K562 (cell line): ENCODE measurements at regions not wholly inside any gene's neighbourhood (a gene's known extent, or its start where the extent isn't known, plus 50 kb on each side); places are given as distances from the start of the nearest gene placed in this dataset.

ENCODE experiments used
- ATF2 ChIP-seq: sonication (generic); formaldehyde crosslinking; IDR thresholded peaks from 2 replicates; pipeline ENCODE4 v1.8.1; 2022; ENCODE audit warnings: missing genetic modification reagents
- ATF3 ChIP-seq, 2 experiments: fragments of 450-650 bp in 1 of 2; sonication (generic) in 1 of 2; formaldehyde crosslinking in 1 of 2; IDR thresholded peaks in 1 of 2; conservative IDR thresholded peaks in 1 of 2; 2 replicates each; pipeline versions ENCODE4 v1.6.1 to v1.8.1; 2016 to 2023; ENCODE audit warnings: mild to moderate bottlenecking in 2 of 2, moderate library complexity in 2 of 2, inconsistent platforms in 1 of 2, missing genetic modification reagents in 1 of 2
- CHCHD3 ChIP-seq: fragments of 250-450 bp; sonication (Bioruptor Pico); IDR thresholded peaks from 2 replicates; pipeline ENCODE4 v2.1.2; 2022; ENCODE audit warnings: mild to moderate bottlenecking
- CTBP1 ChIP-seq: fragments of 450-650 bp; IDR thresholded peaks from 2 replicates; pipeline ENCODE4 v1.6.1; 2016; ENCODE audit warnings: borderline replicate concordance
- ETV6 ChIP-seq, 3 experiments: fragments of 150-350 bp in 1 of 3; sonication (generic) in 1 of 3; formaldehyde crosslinking in 1 of 3; IDR thresholded peaks; 2 replicates each; pipeline versions ENCODE4 v1.6.1 to v1.8.0; 2014 to 2022; ENCODE audit warnings: borderline replicate concordance in 2 of 3, low read depth in 2 of 3, antibody characterized with exemption in 1 of 3, low read length in 1 of 3, mild to moderate bottlenecking in 1 of 3, missing genetic modification reagents in 1 of 3
- HDAC3 ChIP-seq: fragments of 450-650 bp; IDR thresholded peaks from 2 replicates; pipeline ENCODE4 v1.6.1; 2018; ENCODE audit warnings: borderline replicate concordance, mild to moderate bottlenecking, moderate library complexity; ENCODE audit not compliant: partially characterized antibody
- HES1 ChIP-seq: fragments of 450-650 bp; IDR thresholded peaks from 2 replicates; pipeline ENCODE4 v1.6.1; 2016; ENCODE audit warnings: low read depth, mild to moderate bottlenecking, moderate library complexity
- KAT2B ChIP-seq: IDR thresholded peaks from one replicate; pipeline ENCODE4 v1.6.1; 2012; ENCODE audit warnings: low read depth, mild to moderate bottlenecking, control low read depth, inconsistent platforms, low read length, moderate library complexity
- MBD2 ChIP-seq: sonication (generic); IDR thresholded peaks from 2 replicates; pipeline ENCODE4 v1.6.1; 2016; ENCODE audit warnings: low read depth, borderline replicate concordance
- NFIX ChIP-seq: fragments of 250-450 bp; sonication (Bioruptor Pico); IDR thresholded peaks from 2 replicates; pipeline ENCODE4 v1.4.0; 2020; ENCODE audit warnings: low read depth, mild to moderate bottlenecking, moderate library complexity
- PHF20 ChIP-seq: fragments of 450-650 bp; IDR thresholded peaks from 2 replicates; pipeline ENCODE4 v1.6.1; 2018; ENCODE audit not compliant: partially characterized antibody
- SMARCA5 ChIP-seq: fragments of 450-650 bp; IDR thresholded peaks from 2 replicates; pipeline ENCODE4 v1.6.1; 2016
- SRF ChIP-seq, 2 experiments: fragments of 250-450, 450-650 bp in 1 of 2; sonication (Bioruptor Pico) in 1 of 2; sonication (generic) in 1 of 2; formaldehyde crosslinking; IDR thresholded peaks; 2 replicates each; pipeline versions ENCODE4 v1.5.0 to v1.5.1; 2020 to 2022; ENCODE audit warnings: mild to moderate bottlenecking in 1 of 2, missing genetic modification reagents in 1 of 2
- TAF15 ChIP-seq: fragments of 200-400 bp; formaldehyde crosslinking; IDR thresholded peaks from 2 replicates; pipeline ENCODE4 v1.6.1; 2017; ENCODE audit warnings: mild to moderate bottlenecking, low read depth, low read length, moderate library complexity
- YY1 ChIP-seq, 3 experiments: IDR thresholded peaks; 2 replicates each; pipeline ENCODE4 v1.6.1; 2011; ENCODE audit warnings: low read length in 2 of 3, mild to moderate bottlenecking in 2 of 3, moderate library complexity in 2 of 3, borderline replicate concordance in 1 of 3, control low read depth in 1 of 3, low read depth in 1 of 3; ENCODE audit not compliant: insufficient read depth in 3 of 3, insufficient replicate concordance in 2 of 3, control insufficient read depth in 1 of 3, insufficient read length in 1 of 3; ENCODE audit errors: extremely low read depth in 1 of 3
- ZNF212 ChIP-seq: fragments of 450-650 bp; formaldehyde crosslinking; IDR thresholded peaks from 2 replicates; pipeline ENCODE4 v1.4.0; 2020; ENCODE audit warnings: mild to moderate bottlenecking
- ZNF444 ChIP-seq: fragments of 250-450 bp; sonication (Bioruptor Pico); IDR thresholded peaks from 2 replicates; pipeline ENCODE4 v1.4.0; 2020; ENCODE audit warnings: mild to moderate bottlenecking, moderate library complexity
- TF ChIP-seq, protein P1 (sequence below): fragments of 250-450 bp; sonication (Bioruptor Pico); IDR thresholded peaks from 2 replicates; pipeline ENCODE4 v1.8.0; 2022; ENCODE audit warnings: moderate library complexity, mild to moderate bottlenecking, inconsistent platforms
- TF ChIP-seq, protein P2 (sequence below): fragments of 250-450 bp; sonication (Bioruptor Pico); IDR thresholded peaks from 2 replicates; pipeline ENCODE4 v1.9.0; 2021; ENCODE audit warnings: mild to moderate bottlenecking, inconsistent platforms

- TF ChIP-seq SRF (CRISPR knock-in tag; IDR thresholded peaks at IDR 0.05): no peak
- TF ChIP-seq CHCHD3 (CRISPR knock-in tag): no peak
- no peak for TF ChIP-seq SMARCA5
- no peak for TF ChIP-seq KAT2B
- no peak for TF ChIP-seq ETV6 (IDR thresholded peaks at IDR 0.05; ENCODE audit: borderline replicate concordance in 1 of 2, low read depth in 2 of 2, low read length in 1 of 2)
- no peak for TF ChIP-seq ETV6 (CRISPR knock-in tag; IDR thresholded peaks at IDR 0.05; ENCODE audit: borderline replicate concordance)
- TF ChIP-seq ZNF444 (CRISPR knock-in tag): no peak
- TF ChIP-seq, protein P1, sequence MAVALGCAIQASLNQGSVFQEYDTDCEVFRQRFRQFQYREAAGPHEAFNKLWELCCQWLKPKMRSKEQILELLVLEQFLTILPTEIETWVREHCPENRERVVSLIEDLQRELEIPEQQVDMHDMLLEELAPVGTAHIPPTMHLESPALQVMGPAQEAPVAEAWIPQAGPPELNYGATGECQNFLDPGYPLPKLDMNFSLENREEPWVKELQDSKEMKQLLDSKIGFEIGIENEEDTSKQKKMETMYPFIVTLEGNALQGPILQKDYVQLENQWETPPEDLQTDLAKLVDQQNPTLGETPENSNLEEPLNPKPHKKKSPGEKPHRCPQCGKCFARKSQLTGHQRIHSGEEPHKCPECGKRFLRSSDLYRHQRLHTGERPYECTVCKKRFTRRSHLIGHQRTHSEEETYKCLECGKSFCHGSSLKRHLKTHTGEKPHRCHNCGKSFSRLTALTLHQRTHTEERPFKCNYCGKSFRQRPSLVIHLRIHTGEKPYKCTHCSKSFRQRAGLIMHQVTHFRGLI (CRISPR knock-in tag): no peak
- TF ChIP-seq, protein P2, sequence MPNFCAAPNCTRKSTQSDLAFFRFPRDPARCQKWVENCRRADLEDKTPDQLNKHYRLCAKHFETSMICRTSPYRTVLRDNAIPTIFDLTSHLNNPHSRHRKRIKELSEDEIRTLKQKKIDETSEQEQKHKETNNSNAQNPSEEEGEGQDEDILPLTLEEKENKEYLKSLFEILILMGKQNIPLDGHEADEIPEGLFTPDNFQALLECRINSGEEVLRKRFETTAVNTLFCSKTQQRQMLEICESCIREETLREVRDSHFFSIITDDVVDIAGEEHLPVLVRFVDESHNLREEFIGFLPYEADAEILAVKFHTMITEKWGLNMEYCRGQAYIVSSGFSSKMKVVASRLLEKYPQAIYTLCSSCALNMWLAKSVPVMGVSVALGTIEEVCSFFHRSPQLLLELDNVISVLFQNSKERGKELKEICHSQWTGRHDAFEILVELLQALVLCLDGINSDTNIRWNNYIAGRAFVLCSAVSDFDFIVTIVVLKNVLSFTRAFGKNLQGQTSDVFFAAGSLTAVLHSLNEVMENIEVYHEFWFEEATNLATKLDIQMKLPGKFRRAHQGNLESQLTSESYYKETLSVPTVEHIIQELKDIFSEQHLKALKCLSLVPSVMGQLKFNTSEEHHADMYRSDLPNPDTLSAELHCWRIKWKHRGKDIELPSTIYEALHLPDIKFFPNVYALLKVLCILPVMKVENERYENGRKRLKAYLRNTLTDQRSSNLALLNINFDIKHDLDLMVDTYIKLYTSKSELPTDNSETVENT (CRISPR knock-in tag): no peak
- TF ChIP-seq MBD2: no peak
- no peak for TF ChIP-seq HES1
- TF ChIP-seq PHF20: no peak
- no peak for TF ChIP-seq TAF15
- no peak for TF ChIP-seq YY1 (IDR thresholded peaks at IDR 0.05; ENCODE audit: borderline replicate concordance in 1 of 3, control insufficient read depth in 1 of 3, extremely low read depth in 1 of 3, insufficient read depth in 3 of 3, insufficient read length in 1 of 3, insufficient replicate concordance in 2 of 3, low read depth in 1 of 3, low read length in 2 of 3)
- TF ChIP-seq NFIX (CRISPR knock-in tag): no peak
- TF ChIP-seq HDAC3: no peak
- TF ChIP-seq CTBP1: 0 out of 2 replicates have a peak, but pooled peaks have one; percentile 15
- TF ChIP-seq ZNF212 (CRISPR knock-in tag): no peak
- TF ChIP-seq ATF3 (IDR thresholded peaks at IDR 0.05): peak; percentile 26; the same call in 1 of the 2 replicates
- TF ChIP-seq ATF3 (CRISPR knock-in tag; conservative IDR thresholded peaks at IDR 0.05): no peak
- no peak for TF ChIP-seq ATF2 (CRISPR knock-in tag)
These were observed 543.4 kb downstream of the CD83 start (continued) for GRCh38 chr6:14660806-14661579.
